HEK293 (cell line): ENCODE measurements at regions not wholly inside any gene's neighbourhood (a gene's known extent, or its start where the extent isn't known, plus 50 kb on each side); places are given as distances from the start of the nearest gene placed in this dataset.

Source experiments
- GLI2 ChIP-seq: fragments of 450-650 bp; formaldehyde crosslinking; IDR thresholded peaks from 2 replicates; pipeline ENCODE4; 2017; ENCODE audit warnings: missing biosample characterization, missing genetic modification characterization, low read depth, borderline replicate concordance
- HOXA7 ChIP-seq: sonication (generic); formaldehyde crosslinking; IDR thresholded peaks from 2 replicates; pipeline ENCODE4 v1.8.1; 2022; ENCODE audit warnings: missing genetic modification reagents, borderline replicate concordance
- SALL2 ChIP-seq: fragments of 450-650 bp; formaldehyde crosslinking; IDR thresholded peaks from 2 replicates; pipeline ENCODE4 v1.5.0; 2017; ENCODE audit warnings: missing biosample characterization, mild to moderate bottlenecking, missing genetic modification characterization, borderline replicate concordance
- ZNF133 ChIP-seq: fragments of 450-650 bp; formaldehyde crosslinking; IDR thresholded peaks from 2 replicates; pipeline ENCODE4 v1.5.1; 2016; ENCODE audit warnings: missing biosample characterization, missing genetic modification characterization
- ZNF146 ChIP-seq: fragments of 450-650 bp; formaldehyde crosslinking; IDR thresholded peaks from 2 replicates; pipeline ENCODE4 v1.5.1; 2016; ENCODE audit warnings: missing biosample characterization, missing genetic modification characterization
- ZNF48 ChIP-seq: fragments of 450-650 bp; formaldehyde crosslinking; IDR thresholded peaks from 2 replicates; pipeline ENCODE4 v1.5.1; 2016; ENCODE audit warnings: missing biosample characterization, missing genetic modification characterization
- ZNF561 ChIP-seq: fragments of 450-650 bp; IDR thresholded peaks from 2 replicates; pipeline ENCODE4 v1.5.1; 2018; ENCODE audit warnings: missing biosample characterization, missing genetic modification characterization, borderline replicate concordance
- ZNF600 ChIP-seq: fragments of 450-650 bp; formaldehyde crosslinking; IDR thresholded peaks from 2 replicates; pipeline ENCODE4 v1.5.1; 2016; ENCODE audit warnings: missing biosample characterization, missing genetic modification characterization
- TF ChIP-seq, protein P1 (sequence below): fragments of 450-650 bp; formaldehyde crosslinking; IDR thresholded peaks from 2 replicates; pipeline ENCODE4 v1.5.1; 2016; ENCODE audit warnings: missing biosample characterization, missing genetic modification characterization
- TF ChIP-seq, protein P2 (sequence below): fragments of 450-650 bp; formaldehyde crosslinking; IDR thresholded peaks from 2 replicates; pipeline ENCODE4 v1.5.1; 2016; ENCODE audit warnings: missing biosample characterization, missing genetic modification characterization
- TF ChIP-seq, protein P3 (sequence below): fragments of 450-650 bp; formaldehyde crosslinking; IDR thresholded peaks from 2 replicates; pipeline ENCODE4 v1.5.1; 2016; ENCODE audit warnings: missing biosample characterization, missing genetic modification characterization

DNA sequence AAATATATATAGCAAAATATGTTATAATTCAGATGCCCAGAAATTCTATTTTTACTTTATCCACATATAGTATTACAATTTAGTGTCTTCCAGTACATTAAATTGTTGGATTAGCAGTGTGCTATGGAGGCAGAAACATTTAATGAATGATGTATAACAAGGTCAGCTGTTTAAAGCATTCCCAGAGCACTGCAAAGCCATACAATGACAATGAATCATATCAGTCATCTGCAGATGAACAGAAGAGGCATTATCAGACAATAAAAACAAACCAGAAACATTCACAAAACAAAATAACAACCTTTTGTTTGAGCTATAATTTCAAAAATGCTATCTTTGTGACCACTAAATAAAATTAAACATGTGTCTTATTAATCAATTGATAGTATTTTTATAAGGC, 524.2 kb downstream of the FAT4 start:
- no peak for TF ChIP-seq ZNF146 (tag by site-specific recombination)
- TF ChIP-seq ZNF48 (tag by site-specific recombination) = no peak
- TF ChIP-seq, protein P1, sequence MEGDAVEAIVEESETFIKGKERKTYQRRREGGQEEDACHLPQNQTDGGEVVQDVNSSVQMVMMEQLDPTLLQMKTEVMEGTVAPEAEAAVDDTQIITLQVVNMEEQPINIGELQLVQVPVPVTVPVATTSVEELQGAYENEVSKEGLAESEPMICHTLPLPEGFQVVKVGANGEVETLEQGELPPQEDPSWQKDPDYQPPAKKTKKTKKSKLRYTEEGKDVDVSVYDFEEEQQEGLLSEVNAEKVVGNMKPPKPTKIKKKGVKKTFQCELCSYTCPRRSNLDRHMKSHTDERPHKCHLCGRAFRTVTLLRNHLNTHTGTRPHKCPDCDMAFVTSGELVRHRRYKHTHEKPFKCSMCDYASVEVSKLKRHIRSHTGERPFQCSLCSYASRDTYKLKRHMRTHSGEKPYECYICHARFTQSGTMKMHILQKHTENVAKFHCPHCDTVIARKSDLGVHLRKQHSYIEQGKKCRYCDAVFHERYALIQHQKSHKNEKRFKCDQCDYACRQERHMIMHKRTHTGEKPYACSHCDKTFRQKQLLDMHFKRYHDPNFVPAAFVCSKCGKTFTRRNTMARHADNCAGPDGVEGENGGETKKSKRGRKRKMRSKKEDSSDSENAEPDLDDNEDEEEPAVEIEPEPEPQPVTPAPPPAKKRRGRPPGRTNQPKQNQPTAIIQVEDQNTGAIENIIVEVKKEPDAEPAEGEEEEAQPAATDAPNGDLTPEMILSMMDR (tag by site-specific recombination) = no peak
- TF ChIP-seq ZNF561 (tag by site-specific recombination) = no peak
- no peak for TF ChIP-seq ZNF133 (tag by site-specific recombination)
- TF ChIP-seq HOXA7 (CRISPR knock-in tag) = no peak
- TF ChIP-seq, protein P2, sequence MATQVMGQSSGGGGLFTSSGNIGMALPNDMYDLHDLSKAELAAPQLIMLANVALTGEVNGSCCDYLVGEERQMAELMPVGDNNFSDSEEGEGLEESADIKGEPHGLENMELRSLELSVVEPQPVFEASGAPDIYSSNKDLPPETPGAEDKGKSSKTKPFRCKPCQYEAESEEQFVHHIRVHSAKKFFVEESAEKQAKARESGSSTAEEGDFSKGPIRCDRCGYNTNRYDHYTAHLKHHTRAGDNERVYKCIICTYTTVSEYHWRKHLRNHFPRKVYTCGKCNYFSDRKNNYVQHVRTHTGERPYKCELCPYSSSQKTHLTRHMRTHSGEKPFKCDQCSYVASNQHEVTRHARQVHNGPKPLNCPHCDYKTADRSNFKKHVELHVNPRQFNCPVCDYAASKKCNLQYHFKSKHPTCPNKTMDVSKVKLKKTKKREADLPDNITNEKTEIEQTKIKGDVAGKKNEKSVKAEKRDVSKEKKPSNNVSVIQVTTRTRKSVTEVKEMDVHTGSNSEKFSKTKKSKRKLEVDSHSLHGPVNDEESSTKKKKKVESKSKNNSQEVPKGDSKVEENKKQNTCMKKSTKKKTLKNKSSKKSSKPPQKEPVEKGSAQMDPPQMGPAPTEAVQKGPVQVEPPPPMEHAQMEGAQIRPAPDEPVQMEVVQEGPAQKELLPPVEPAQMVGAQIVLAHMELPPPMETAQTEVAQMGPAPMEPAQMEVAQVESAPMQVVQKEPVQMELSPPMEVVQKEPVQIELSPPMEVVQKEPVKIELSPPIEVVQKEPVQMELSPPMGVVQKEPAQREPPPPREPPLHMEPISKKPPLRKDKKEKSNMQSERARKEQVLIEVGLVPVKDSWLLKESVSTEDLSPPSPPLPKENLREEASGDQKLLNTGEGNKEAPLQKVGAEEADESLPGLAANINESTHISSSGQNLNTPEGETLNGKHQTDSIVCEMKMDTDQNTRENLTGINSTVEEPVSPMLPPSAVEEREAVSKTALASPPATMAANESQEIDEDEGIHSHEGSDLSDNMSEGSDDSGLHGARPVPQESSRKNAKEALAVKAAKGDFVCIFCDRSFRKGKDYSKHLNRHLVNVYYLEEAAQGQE (tag by site-specific recombination) = no peak
- TF ChIP-seq, protein P3, sequence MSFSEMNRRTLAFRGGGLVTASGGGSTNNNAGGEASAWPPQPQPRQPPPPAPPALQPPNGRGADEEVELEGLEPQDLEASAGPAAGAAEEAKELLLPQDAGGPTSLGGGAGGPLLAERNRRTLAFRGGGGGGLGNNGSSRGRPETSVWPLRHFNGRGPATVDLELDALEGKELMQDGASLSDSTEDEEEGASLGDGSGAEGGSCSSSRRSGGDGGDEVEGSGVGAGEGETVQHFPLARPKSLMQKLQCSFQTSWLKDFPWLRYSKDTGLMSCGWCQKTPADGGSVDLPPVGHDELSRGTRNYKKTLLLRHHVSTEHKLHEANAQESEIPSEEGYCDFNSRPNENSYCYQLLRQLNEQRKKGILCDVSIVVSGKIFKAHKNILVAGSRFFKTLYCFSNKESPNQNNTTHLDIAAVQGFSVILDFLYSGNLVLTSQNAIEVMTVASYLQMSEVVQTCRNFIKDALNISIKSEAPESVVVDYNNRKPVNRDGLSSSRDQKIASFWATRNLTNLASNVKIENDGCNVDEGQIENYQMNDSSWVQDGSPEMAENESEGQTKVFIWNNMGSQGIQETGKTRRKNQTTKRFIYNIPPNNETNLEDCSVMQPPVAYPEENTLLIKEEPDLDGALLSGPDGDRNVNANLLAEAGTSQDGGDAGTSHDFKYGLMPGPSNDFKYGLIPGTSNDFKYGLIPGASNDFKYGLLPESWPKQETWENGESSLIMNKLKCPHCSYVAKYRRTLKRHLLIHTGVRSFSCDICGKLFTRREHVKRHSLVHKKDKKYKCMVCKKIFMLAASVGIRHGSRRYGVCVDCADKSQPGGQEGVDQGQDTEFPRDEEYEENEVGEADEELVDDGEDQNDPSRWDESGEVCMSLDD (tag by site-specific recombination) = no peak
- TF ChIP-seq GLI2 (tag by site-specific recombination) = no peak
- TF ChIP-seq SALL2 (tag by site-specific recombination) = no peak
- no peak for TF ChIP-seq ZNF600
